Activated T-cell treated with anti-CD3 and anti-CD28 coated beads, Interleukin-2, amount 50 U/mL, for 48 hours (primary cell): ENCODE measurements at regions not wholly inside any gene's neighbourhood (a gene's known extent, or its start where the extent isn't known, plus 50 kb on each side); places are given as distances from the start of the nearest gene placed in this dataset.

Experiments used
- DNase-seq, 2 experiments: peaks; one replicate each; pipeline ENCODE4 v3.0.0-alpha.2; 2020

DNA sequence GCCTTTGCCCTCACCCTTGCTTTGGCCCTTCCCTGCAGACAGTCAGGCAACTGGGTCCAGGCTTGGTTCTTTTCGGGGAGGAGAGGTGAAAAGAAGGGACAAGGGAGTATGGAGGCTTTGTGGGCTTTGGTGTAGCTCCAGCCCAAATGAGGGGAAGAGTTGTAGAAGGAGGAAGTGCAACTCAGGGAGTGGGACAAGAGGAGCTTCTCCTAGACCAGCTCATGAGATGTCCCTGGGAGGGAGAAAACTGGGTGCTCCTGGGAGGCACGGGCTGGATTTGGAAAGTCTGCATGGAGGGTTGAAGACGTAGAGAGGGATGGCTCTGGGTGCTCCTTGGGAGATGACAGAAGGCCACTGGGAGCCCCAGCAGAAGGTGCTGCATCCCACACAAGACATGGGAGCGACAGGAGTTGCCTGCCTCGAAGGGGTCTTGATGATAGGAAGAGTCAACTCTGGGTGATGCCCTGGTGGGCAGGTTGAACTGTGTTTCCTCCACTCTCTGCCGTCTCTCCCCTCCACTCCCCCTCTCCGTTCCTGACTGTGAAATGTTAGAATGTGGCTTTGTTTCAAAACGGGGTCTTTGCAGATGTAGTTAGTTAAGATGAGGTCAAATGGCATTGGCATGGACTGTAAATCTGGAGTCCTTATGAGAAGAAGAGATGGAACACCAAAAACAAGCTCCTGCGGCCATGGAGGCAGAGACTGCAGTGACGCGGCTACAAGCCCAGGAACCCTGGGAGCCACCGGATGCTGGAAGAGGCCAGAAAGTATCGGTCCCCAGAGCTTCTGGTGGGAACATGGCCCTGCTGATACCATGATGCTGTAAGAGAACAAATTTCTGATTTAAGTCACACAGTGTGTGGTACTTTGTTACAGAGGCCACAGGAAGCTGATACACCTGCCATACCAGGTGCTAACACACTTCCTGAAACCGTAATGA is 298.5 kb downstream of the GLRX3 start:
- DNase-seq = no peak

DNA sequence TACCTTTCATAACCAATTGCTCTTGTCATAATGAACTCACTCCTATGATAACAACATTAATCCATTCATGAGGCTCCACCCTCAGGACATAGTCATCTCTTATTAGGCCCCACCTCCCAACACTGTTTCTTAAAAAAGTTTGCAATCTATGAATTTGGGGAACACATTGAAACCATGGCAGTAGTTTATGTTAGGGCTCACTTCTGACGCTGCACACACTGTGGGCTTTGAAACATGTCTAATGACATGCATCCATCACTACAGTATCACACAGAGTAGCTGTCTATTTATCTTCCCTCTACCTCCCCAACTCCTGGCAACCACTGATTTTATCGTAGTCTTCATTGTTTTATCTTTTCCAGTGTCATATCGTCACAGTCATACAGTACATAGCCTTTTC is 299.8 kb downstream of the GLRX3 start:
- no peak for DNase-seq

- no peak for DNase-seq
Measured at GRCh38 chr10:130438861-130439260, 302.7 kb downstream of the GLRX3 start.

- no peak for DNase-seq
Measured at GRCh38 chr10:130439766-130440165, 303.6 kb downstream of the GLRX3 start.

GRCh38 chr10:130440494-130440893 is 304.3 kb downstream of the GLRX3 start:
- no peak for DNase-seq

- no peak for DNase-seq
Measured at GRCh38 chr10:130440971-130441370, 304.8 kb downstream of the GLRX3 start.

- no peak for DNase-seq
Measured at GRCh38 chr10:130443066-130443465, 306.9 kb downstream of the GLRX3 start.

GRCh38 chr10:130453036-130453720 is 317.0 kb downstream of the GLRX3 start:
- DNase-seq = no peak

DNA sequence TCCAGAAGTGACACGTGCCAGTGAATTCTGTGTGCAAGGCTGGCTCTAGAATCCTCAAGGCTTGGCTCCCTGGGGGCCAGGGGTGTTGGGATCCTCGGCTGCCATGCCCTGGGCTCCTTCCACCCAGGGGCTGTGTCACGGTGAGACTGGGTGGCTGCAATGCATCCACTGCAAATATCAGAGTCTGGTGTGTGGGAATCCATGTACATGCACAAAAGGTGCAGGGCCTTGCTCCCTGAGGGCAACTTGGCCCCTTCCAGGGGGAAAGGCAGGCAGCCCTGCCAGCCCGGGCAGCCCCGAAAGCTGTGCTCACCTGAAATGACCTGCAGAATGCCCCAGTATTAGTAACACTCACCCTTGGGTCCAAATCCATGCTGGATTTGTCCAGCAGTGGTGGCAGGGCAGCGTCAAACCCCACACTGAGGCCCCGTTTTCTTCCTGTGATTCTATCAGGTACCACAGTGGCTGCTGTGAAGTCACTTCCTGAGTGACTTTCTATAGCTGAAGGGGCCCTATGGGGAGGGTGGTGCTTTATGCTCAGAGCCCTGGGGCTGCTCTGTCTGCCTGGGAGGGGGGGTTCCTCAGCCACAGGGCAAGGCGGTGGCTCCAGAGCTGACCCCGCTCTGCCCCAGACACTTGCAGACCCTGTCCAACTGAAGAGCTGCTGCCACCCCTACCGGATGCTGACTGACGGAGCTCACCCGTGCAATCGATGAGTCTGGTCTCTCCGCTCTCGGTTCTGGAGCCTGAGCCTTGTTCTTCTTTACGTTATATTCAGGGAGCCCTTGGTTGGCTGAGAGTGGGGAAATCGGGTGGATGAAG is 317.7 kb downstream of the GLRX3 start:
- no peak for DNase-seq

DNA sequence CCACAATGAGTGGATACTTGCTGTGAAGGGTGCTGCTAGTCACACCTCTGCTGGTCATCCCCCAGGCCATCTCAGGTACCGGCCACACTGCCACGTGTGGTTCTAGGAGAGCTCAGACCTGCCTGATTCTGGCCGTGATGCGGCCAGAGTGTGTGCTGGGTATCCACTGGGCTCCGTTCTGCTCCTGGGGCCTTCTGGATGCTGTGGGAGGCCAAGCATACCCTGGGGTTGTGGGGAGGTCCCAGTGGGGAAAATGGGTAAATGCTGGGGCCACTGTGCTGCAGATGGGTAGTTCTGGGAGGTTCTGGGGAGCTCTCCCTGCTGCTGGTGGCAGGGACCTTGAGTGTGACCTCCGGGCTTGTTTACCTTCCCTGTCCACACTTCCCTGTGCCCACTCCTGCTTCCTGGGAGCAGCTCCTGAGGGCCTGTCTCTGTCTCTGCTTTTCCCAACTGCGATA is 318.4 kb downstream of the GLRX3 start:
- no peak for DNase-seq

DNA sequence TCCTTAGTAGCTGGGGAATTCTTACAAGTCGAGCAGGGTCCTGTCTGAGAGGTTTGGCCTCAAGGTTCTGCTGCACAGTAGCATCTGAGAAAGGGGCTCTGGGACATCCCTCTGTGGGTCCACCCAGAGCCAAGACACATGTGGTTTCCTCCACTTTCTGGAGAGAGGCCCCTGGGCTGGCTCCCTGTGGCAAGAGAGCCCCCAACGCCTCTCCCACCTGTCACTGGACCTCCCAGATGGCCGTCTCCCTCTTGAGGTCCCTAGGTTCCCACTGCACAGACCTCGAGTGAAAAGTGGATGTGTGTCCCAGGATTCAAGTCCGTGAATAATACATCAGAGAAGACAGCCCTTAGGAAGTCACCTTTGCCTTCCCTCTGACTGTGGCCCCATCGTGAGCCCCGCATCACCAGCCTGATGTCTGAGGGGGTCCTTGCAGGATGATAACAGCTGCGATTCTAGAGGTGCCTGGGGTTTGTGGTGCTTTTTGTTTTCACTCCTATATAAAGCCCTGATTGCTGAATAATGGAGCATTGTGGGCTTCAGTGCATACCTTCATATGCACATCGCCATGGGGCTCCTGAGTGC is 319.0 kb downstream of the GLRX3 start:
- DNase-seq = no peak

GRCh38 chr10:130455791-130456190 is 319.6 kb downstream of the GLRX3 start:
- no peak for DNase-seq

DNA sequence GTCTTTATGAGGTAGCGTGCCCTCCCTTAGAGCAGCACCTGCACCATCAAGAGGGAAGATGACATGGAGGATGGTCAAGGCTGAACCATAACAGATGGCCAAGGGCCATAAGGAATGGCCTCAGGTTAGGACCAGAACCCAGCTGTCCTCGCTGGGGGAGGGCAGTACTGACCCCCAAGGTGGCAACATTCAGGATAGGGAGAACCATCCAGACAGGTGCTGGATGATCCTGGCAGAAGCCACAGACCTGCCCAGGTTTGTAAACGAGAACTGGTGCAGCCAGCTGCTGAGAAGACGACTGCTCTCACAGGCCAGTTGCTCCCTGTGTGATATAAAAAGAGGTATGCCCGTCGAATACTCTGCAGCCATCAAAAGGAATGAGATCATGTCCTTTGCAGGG is 320.4 kb downstream of the GLRX3 start:
- no peak for DNase-seq

DNA sequence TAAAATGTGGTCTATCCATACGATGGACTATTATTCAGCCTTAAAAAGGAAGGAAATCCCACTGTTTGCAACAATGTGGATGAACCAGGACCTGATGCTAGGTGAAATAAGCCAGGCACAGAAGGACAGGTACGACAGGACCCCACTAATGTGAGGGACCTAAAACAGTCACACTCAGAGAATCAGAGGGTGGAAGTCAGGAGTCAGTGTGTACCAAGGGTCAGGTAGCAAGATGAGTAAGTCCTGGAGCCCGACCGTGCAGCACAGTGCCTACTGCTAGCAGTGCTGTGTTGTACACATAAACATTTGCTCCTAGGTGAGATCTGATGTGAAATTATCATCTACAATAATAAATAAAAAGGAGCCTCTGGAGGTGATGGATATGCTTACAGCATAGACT is 322.3 kb downstream of the GLRX3 start:
- no peak for DNase-seq

GRCh38 chr10:130459011-130459410 is 322.8 kb downstream of the GLRX3 start:
- DNase-seq = no peak

DNA sequence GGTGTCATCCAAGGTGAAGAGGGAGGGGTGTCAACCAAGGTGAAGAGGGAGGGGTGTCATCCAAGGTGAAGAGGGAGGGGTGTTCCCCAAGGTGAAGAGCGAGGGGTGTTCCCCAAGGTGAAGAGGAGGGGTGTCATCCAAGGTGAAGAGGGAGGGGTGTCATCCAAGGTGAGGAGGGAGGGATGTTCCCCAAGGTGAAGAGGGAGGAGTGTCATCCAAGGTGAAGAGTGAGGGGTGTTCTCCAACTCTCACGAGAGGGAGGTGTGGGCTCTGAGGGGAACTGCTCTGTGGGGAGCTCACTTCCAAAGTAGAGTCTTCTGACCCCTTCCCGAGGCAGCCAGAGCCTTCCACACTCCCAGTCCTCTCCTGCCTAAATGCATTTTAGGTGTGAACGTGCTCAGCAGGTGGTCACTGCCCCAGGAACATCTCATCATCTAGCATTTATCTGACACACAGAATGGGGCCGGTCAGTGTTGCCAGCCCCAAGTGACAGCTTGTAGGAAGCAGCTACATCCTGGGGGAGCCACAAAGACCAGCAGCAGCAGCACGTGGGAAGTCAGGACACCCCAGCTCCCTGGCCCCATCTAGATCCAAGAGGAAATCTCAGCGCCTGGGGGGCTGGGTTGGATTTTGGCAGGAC is 323.8 kb downstream of the GLRX3 start:
- DNase-seq = no peak

GRCh38 chr10:130461631-130462030 is 325.4 kb downstream of the GLRX3 start:
- no peak for DNase-seq

- DNase-seq = no peak
Measured at GRCh38 chr10:130463104-130463875, 327.1 kb downstream of the GLRX3 start.

DNA sequence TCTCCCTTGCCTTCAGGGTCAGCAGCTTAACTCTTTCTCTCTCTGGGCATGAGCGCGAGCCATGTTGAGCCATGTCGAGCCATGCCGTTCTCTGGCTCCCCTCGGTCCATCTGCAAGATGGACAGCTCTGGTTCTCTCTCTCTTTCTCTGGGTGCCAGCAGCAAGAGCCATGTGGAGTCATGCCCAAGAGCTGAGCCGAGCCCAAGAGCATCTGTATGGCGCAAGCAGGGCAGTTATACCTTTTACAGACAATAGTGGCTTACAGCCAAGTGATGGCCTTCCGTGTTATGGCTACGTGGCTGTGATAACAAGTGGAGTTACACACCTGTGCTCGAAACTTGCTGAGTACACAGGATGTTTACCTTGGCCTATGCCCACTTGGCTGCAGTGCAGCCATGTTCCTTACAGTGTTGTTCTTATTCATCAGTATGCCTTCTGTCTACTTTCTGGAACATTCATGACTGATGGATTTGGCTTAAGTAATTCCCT is 327.7 kb downstream of the GLRX3 start:
- DNase-seq = no peak

GRCh38 chr10:130464426-130464825 is 328.2 kb downstream of the GLRX3 start:
- no peak for DNase-seq

DNA sequence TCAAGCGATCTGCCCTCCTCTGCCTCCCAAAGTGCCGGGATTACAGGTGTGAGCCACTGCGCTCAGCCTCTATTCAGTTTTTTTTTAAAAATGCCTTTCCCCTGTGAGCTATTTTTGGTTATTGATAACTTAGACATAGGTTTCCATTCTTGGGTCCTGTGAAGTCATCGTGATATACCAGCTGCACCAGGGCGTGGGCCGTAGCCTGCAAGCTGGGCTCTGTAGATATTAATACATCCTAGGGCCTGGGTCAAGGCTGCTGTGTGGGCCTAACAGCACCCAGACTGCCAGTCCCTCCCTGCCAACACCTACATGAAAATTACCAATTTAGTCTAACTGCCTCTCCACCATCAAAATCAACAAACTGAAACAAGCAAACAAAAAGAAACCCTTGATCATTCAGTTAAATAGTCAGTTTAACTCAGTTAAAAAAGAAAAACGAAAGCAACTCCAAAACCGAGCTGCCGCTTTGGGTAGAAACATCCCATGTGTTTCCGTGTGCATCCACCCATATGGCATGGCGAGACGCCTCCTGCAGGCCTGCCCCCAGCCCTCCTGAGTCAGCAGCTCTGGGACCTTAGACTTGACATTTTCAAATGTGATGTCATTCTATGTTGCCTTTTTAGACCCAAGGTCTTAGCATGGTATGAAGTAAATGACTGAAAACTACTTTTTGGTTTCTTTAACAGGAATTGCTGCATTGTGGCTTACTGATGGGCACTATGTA is 330.2 kb downstream of the GLRX3 start:
- DNase-seq = no peak
